SK-N-SH (cell line): ENCODE measurements at regions not wholly inside any gene's neighbourhood (a gene's known extent, or its start where the extent isn't known, plus 50 kb on each side); places are given as distances from the start of the nearest gene placed in this dataset.
"Not testable (repeated sequence)": the region's sequence is repeated elsewhere in the genome, so short reads cannot be mapped to it uniquely, and the experiment has no call there.

ENCODE experiments used
- CTCF ChIA-PET: fragments of 300-600, 350-600 bp; formaldehyde crosslinking; extraction: SDS; loops from one replicate; lab custom pipeline; 2021; lab: Yijun Ruan, JAX
- POLR2A ChIA-PET: fragments of 350-600 bp; sonication (Branson Sonifier 250); formaldehyde crosslinking; extraction: SDS; loops from one replicate; lab custom pipeline; 2020; ENCODE audit warnings: antibody characterized with exemption, inconsistent platforms; lab: Yijun Ruan, JAX
- DNase-seq: peaks from one replicate; pipeline ENCODE4 v3.0.0; 2012
- H2AFZ ChIP-seq: fragments of 200-600 bp; sonication (generic); 2 replicates; pipeline ENCODE4 v1.8.1; 2016; ENCODE audit warnings: antibody characterized with exemption, mild to moderate bottlenecking, low read depth
- H3F3A ChIP-seq: fragments of 200-600 bp; sonication (generic); replicated peaks from 2 replicates; pipeline ENCODE3; 2016; ENCODE audit warnings: antibody characterized with exemption, mild to moderate bottlenecking; ENCODE audit not compliant: insufficient read depth
- H3K27ac ChIP-seq, 2 experiments: fragments of 200-500 bp in 1 of 2; fragments of 200-600 bp in 1 of 2; sonication (Bioruptor generic) in 1 of 2; sonication (generic), shearing (Covaris generic) in 1 of 2; 2 replicates each; pipeline versions ENCODE4 v1.5.1 to v1.6.1; 2014 to 2016; ENCODE audit warnings: low read depth in 2 of 2, inconsistent platforms in 1 of 2, low read length in 1 of 2, mild to moderate bottlenecking in 1 of 2, mixed read lengths in 1 of 2
- H3K27me3 ChIP-seq: fragments of 200-600 bp; sonication (generic), shearing (Covaris generic); 2 replicates; pipeline ENCODE4 v1.6.1; 2016; ENCODE audit warnings: mixed run types; ENCODE audit not compliant: insufficient read depth
- H3K36me3 ChIP-seq, 2 experiments: fragments of 200-500 bp in 1 of 2; fragments of 200-600 bp in 1 of 2; sonication (Bioruptor generic) in 1 of 2; sonication (generic) in 1 of 2; replicated peaks in 1 of 2; 2 replicates each; pipeline versions ENCODE3 to v1.5.1; 2014 to 2016; ENCODE audit warnings: low read length in 1 of 2, mild to moderate bottlenecking in 1 of 2; ENCODE audit not compliant: insufficient read depth in 2 of 2, control insufficient read depth in 1 of 2
- H3K4me1 ChIP-seq, 2 experiments: fragments of 200-500 bp in 1 of 2; fragments of 200-600 bp in 1 of 2; sonication (Bioruptor generic) in 1 of 2; sonication (generic), shearing (Covaris generic) in 1 of 2; 2 replicates each; pipeline versions ENCODE4 v1.5.1 to v1.6.1; 2014 to 2016; ENCODE audit warnings: low read depth in 1 of 2, low read length in 1 of 2, mixed run types in 1 of 2; ENCODE audit not compliant: insufficient read depth in 2 of 2, control insufficient read depth in 1 of 2
- H3K4me2 ChIP-seq: fragments of 200-600 bp; sonication (generic), shearing (Covaris generic); 2 replicates; pipeline ENCODE4 v1.6.1; 2017; ENCODE audit warnings: mixed run types
- H3K4me3 ChIP-seq, 2 experiments: fragments of 200-500 bp in 1 of 2; fragments of 200-600 bp in 1 of 2; sonication (Bioruptor generic) in 1 of 2; sonication (generic), shearing (Covaris generic) in 1 of 2; 2 replicates each; pipeline versions ENCODE4 v1.5.1 to v1.8.1; 2014 to 2016; ENCODE audit warnings: low read depth in 2 of 2, inconsistent platforms in 1 of 2, low read length in 1 of 2, mild to moderate bottlenecking in 1 of 2, mixed read lengths in 1 of 2, moderate library complexity in 1 of 2
- H3K79me2 ChIP-seq: fragments of 200-600 bp; sonication (generic); 2 replicates; pipeline ENCODE4 v1.8.1; 2017; ENCODE audit warnings: mild to moderate bottlenecking; ENCODE audit not compliant: insufficient read depth
- H3K9ac ChIP-seq: fragments of 200-600 bp; sonication (generic); 2 replicates; pipeline ENCODE4 v1.6.1; 2017; ENCODE audit warnings: mixed run types
- H3K9me2 ChIP-seq: fragments of 200-600 bp; sonication (generic); 2 replicates; pipeline ENCODE4 v1.6.1; 2017; ENCODE audit warnings: mixed run types
- H3K9me3 ChIP-seq: fragments of 200-600 bp; sonication (generic); 2 replicates; pipeline ENCODE4 v1.6.1; 2017; ENCODE audit warnings: mixed run types, mild to moderate bottlenecking, moderate library complexity
- H4K20me1 ChIP-seq: fragments of 200-600 bp; sonication (generic); 2 replicates; pipeline ENCODE4 v1.6.1; 2017; ENCODE audit warnings: mild to moderate bottlenecking, mixed run types; ENCODE audit not compliant: insufficient read depth
- EP300 ChIP-seq, 2 experiments: IDR thresholded peaks; 2 replicates each; pipeline versions ENCODE4 v1.4.0 to v1.6.1; 2012; ENCODE audit warnings: borderline replicate concordance in 1 of 2, low read depth in 1 of 2, low read length in 1 of 2
- FOSL2 ChIP-seq: IDR thresholded peaks from 2 replicates; pipeline ENCODE4 v1.4.0; 2012; ENCODE audit warnings: low read depth, mild to moderate bottlenecking, moderate library complexity, borderline replicate concordance
- GATA2 ChIP-seq: sonication (generic); formaldehyde crosslinking; IDR thresholded peaks from 2 replicates; pipeline ENCODE4 v1.5.0; 2020; ENCODE audit warnings: mild to moderate bottlenecking, missing genetic modification reagents
- MEF2A ChIP-seq: IDR thresholded peaks from 2 replicates; pipeline ENCODE4 v1.4.0; 2012; ENCODE audit warnings: low read depth, borderline replicate concordance
- MXI1 ChIP-seq: IDR thresholded peaks from 2 replicates; pipeline ENCODE4 v1.6.1; 2012; ENCODE audit warnings: mild to moderate bottlenecking, low read depth, low read length, improper control_type of control experiment
- POLR2AphosphoS5 ChIP-seq: IDR thresholded peaks from 2 replicates; pipeline ENCODE4 v1.6.1; 2012; ENCODE audit warnings: low read depth, low read length
- RFX5 ChIP-seq: IDR thresholded peaks from 2 replicates; pipeline ENCODE4 v1.6.1; 2012; ENCODE audit warnings: mild to moderate bottlenecking, improper control_type of control experiment, low read length
- RXRA ChIP-seq: IDR thresholded peaks from 2 replicates; pipeline ENCODE4 v1.4.0; 2012; ENCODE audit warnings: low read depth, mild to moderate bottlenecking, borderline replicate concordance
- ZBTB33 ChIP-seq: IDR thresholded peaks from 2 replicates; pipeline ENCODE4 v1.4.0; 2012; ENCODE audit warnings: low read depth, borderline replicate concordance
- WGBS: methylation state at CpG from one replicate; pipeline ENCODE4 v1.1.6; 2017; ENCODE audit warnings: low lambda C conversion rate; 5-methylcytosine and 5-hydroxymethylcytosine counted together

GRCh38 chr10:76766682-76767081 lies 870.9 kb downstream of the KCNMA1 start (continued):
- TF ChIP-seq FOSL2 (no peak), EP300 (IDR thresholded peaks at IDR 0.05; ENCODE audit: borderline replicate concordance in 1 of 2, low read depth in 1 of 2, low read length in 1 of 2) (no peak), MEF2A (no peak), RFX5 (no peak), ZBTB33 (no peak), RXRA (no peak), MXI1 (no peak)
- TF ChIP-seq, all 33 proteins: peak for 0

GRCh38 chr10:76764921-76765320 lies 872.7 kb downstream of the KCNMA1 start:
- POLR2A ChIA-PET, H3K4me1 ChIP-seq, H3K36me3 ChIP-seq, H3K4me2 ChIP-seq, H4K20me1 ChIP-seq, H2AFZ ChIP-seq, H3F3A ChIP-seq, H3K79me2 ChIP-seq, H3K27me3 ChIP-seq, H3K9me2 ChIP-seq, H3K9ac ChIP-seq, DNase-seq, H3K9me3 ChIP-seq, H3K27ac ChIP-seq, H3K4me3 ChIP-seq: not testable (repeated sequence)
- CTCF ChIA-PET = interaction anchor here (0.5 kb wide), 1 partner anchor 21 kb away, joined by 3 read pairs; no protein-coding TSS in a partner anchor
- WGBS = 54% methylated on average over 3 of the region's 3 CpGs

- Histone ChIP-seq H3F3A (no peaks in the 10 kb centered on the region), H3K4me2 (no peak overlapping the region), H3K4me1 (peaks cover 0 to 2% of the 10 kb centered on the region in 2 experiments; a peak in 1 of 4 replicates), H3K9me3 (no peaks in the 10 kb centered on the region), H3K27me3 (no peaks in the 10 kb centered on the region), H4K20me1 (no peaks in the 10 kb centered on the region), H3K9ac (no peak overlapping the region), H3K79me2 (no peaks in the 10 kb centered on the region), H3K4me3 (no peak overlapping the region), H3K9me2 (no peaks in the 10 kb centered on the region), H3K36me3 (no peaks in the 10 kb centered on the region), H3K27ac (no peak overlapping the region), H2AFZ (no peak overlapping the region)
- no peak for DNase-seq
- WGBS = 17% methylated on average over 3 of the region's 3 CpGs
- ChIA-PET CTCF (no interaction called here), POLR2A (no interaction called here)
- TF ChIP-seq EP300 (IDR thresholded peaks at IDR 0.05; ENCODE audit: borderline replicate concordance in 1 of 2, low read depth in 1 of 2, low read length in 1 of 2) (peak in 1 of 2 experiments; percentile 75; a peak in 1 of 4 replicates), GATA2 (peak; percentile 70), POLR2AphosphoS5 (no peak)
Observed at GRCh38 chr10:76764177-76764576, 873.4 kb downstream of the KCNMA1 start.
